H54 (cell line): ENCODE measurements at regions not wholly inside any gene's neighbourhood (a gene's known extent, or its start where the extent isn't known, plus 50 kb on each side); places are given as distances from the start of the nearest gene placed in this dataset.
A peak's percentile ranks its signal among the peaks of the same experiment; 100 is the strongest.
"Not testable (repeated sequence)": the region's sequence is repeated elsewhere in the genome, so short reads cannot be mapped to it uniquely, and the experiment has no call there.

Source experiments
- DNase-seq: peaks from one replicate; pipeline ENCODE4 v3.0.0; 2011; ENCODE audit warnings: low spot score, mixed read lengths; ENCODE audit not compliant: insufficient read length
- FAIRE-seq: peaks from 3 replicates; lab custom pipeline; 2011; peaks lifted over from hg19 to GRCh38; lab: Jason Lieb, UNC
- POLR2A ChIP-seq: IDR thresholded peaks from 2 replicates; pipeline ENCODE4 v1.6.1; 2011; ENCODE audit warnings: low read depth, mild to moderate bottlenecking, low read length

DNA sequence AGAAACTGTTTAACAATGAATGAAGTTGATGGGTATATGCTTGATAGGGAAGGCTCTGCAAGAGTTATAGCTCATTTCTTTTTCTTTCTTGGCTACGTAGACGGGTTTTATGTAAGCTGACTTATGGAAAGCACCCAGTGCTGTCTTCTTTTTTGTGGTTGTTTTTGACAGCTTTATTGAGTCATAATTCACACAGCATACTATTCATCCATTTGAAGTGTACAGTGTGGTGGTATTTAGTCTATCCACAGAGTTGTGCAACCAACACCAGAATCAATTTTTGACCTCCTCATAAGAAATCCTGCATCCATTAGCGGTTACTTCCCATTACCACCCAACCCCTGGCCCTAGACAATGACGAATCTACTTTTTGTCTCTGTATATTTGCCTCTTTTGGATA lies 240.6 kb upstream of the KIAA1217 start:
- FAIRE-seq (no peak), DNase-seq (no peak)
- no peak for TF ChIP-seq POLR2A

GRCh38 chr10:23974746-23975272 lies 234.1 kb upstream of the KIAA1217 start:
- no peak for FAIRE-seq
- no peak for TF ChIP-seq POLR2A
- no peak for DNase-seq

GRCh38 chr10:23975431-23975830 lies 233.5 kb upstream of the KIAA1217 start:
- TF ChIP-seq POLR2A, result no peak
- no peak for FAIRE-seq

GRCh38 chr10:23976275-23976674 lies 232.7 kb upstream of the KIAA1217 start:
- DNase-seq (no peak), FAIRE-seq (no peak)
- no peak for TF ChIP-seq POLR2A

More at GRCh38 chr10:23975431-23975830, 233.5 kb upstream of the KIAA1217 start:
- no peak for DNase-seq

DNA sequence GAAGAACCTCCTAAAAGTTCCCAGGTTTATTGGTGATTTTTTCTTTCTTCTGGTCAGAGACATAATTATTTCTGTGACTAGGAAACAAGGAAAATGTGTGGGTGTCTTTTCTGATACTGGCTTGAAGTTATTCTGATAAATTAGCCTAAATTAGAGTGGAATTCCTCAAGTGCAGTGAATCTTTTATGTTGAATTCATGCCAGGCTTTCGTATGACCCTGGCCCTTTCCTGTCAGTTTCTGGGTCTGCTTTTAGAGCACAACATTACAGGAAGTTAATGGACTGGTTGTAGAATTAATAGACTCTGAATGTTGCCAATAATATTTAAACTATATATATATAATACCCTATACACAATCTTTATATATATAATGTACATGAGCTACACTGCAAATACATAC lies 230.6 kb upstream of the KIAA1217 start:
- no peak for TF ChIP-seq POLR2A
- no peak for DNase-seq
- FAIRE-seq, result no peak

DNA sequence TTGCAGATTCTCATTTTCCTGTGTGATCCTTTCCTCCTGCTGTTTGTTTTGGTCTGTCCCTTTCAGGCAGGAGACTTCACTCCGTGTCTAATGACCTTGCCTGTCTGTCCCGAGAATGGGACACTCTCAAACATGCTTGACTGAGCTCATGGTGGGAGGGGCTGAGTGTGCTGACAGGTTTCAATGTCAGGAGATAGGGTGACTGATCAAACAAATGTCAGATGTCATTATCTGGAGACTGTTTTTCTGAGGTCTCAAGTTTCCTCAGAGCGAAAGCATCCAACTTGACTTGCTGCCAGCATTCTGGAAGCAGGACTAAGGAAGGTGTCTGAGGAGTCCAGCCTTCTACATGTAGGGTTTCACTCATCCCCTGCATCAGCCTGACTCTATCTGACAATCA lies 228.8 kb upstream of the KIAA1217 start:
- no peak for TF ChIP-seq POLR2A
- FAIRE-seq (no peak), DNase-seq (no peak)

DNA sequence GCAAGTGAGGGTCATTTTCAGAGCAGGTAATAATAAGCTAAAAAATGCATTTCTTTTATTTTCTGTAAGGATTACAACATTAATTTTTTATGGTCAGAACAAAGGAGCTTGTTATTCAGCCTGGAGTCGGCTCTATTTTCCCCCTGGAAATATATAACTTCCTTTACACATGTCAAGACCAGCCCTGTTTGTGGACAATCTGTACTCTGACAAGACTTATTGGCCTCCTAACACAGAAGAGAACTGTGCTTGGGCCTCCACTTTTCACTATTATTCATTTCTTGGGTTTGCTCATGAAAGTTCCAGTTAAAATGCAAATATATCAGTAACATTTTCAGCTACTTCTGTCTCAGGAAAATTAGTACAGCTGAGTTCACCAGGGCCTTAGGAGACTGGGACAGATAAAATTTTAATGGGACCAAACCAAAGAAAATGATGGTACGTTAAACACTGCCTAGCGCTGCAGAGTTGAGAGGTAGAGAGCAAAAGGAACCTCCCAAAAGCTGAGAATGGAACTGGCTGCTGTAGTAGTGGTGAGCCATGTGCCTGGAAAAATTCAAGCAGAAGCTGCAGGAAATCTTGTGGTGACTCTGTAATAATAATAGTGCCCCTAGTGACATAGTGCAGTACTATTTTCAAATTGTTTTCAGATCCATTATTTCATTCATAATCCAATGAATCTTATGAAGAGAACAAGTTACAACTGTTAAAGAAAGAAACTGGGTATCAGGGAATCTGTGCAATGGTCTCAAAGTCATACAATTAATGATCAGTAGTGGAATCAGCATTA lies 227.2 kb upstream of the KIAA1217 start:
- no peak for TF ChIP-seq POLR2A
- DNase-seq (no peak), FAIRE-seq (no peak)

DNA sequence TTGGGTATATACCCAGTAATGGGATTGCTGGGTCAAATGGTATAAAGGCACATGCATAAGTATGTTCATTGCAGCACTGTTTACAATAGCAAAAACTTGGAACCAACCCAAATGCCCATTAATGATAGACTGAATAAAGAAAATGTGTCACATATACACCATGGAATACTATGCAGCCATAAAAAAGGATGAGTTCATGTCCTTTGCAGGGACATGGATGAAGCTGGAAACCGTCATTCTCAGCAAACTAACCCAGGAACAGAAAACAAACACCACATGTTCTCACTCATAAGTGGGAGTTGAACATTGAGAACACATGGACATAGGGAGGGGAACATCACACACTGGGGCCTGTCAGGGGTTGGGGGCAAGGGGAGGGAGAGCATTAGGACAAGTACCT lies 224.5 kb upstream of the KIAA1217 start:
- FAIRE-seq, DNase-seq: not testable (repeated sequence)

GRCh38 chr10:23988006-23988405 lies 220.9 kb upstream of the KIAA1217 start:
- DNase-seq (no peak), FAIRE-seq (no peak)
- no peak for TF ChIP-seq POLR2A

DNA sequence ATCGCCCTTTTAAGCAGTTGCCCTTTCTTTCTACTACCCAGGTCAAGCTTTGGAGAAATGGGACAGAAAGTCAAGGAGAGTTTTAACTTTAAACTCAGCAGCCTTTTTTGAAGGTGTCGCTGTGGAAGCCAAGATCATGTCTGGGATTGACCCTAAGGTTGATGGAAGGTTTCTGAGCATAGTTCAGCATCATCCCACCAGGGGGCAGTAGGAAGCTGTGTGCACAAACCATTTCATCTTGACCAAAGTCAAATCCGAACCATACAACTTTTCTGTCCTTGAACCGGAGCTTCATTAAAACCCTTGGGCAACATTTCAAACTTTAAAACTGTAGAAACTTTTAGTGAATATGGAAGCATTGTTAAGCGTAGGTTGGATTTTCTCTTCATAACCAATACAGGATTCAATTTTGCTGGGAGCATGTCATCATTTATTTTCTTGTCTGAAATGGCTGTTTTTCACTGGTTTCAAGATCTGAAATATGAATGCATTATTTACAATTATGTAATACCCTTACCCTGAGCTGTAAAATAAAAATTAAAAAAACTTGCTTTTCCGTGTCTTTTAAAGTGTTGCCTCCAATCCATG lies 214.4 kb upstream of the KIAA1217 start:
- FAIRE-seq, result peak; percentile 66
- TF ChIP-seq POLR2A, result no peak
- DNase-seq, result peak; percentile 10

DNA sequence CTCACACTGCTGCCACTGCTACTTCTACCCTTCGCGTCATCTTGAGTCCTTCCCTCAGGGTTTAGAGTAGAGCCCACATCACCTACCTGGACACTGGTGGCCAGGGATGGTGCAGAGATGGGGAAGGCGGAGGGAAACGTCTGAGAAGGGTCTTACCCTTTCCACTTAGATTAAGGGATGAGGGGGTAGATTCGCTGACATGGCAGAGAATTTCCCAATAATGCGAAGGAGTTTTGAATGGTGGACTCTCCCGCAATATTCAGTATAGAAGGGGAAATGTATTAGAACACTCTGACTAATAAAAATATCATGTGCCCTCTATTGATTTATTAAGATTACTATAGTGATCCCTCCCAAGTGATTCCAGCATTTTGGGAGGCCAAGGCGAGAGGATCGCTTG lies 209.5 kb upstream of the KIAA1217 start:
- no peak for FAIRE-seq
- DNase-seq, result no peak
- no peak for TF ChIP-seq POLR2A

DNA sequence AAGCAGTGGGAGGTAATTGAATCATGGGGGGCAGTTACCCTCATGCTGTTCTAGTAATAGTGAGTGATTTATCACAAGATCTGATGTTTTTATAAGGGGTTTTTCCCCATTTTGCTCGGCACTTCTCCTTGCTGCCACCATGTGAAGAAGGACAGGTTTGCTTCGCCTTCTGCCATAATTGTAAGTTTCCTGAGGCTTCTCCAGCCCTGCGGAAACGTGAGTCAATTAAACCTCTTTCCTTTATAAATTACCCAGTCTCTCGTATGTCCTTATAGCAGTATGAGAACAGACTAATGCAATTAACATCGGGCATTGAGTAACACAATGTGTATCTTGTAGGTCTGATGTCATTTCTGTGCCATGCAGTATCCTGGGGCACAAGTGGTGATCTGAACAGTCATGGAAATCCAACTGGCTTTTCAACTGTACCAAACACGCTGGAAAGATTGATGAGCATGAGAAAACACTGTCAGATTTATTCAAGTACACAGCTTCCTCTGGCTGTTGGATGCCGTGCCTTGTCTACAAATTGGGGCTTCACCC lies 208.6 kb upstream of the KIAA1217 start:
- TF ChIP-seq POLR2A, result no peak
- FAIRE-seq (no peak), DNase-seq (no peak)

DNA sequence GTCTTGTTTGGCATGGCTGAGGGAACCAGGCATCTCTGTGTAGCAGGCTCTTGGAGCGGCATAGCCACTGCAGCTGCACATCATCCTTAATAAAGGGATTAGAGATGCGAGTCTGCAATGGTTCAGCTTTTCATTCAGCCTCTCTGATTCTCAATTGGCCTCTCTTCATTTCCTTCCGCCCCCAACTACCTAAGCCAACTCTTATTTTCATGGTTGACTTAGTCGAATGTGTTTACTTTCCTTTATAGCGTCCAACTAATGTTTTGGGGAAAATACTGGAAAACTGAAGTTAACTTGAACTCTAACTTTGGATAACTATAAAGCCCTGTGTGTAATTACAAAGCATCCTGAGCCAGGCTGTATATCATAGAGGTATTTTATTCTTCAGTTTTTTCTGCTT lies 202.2 kb upstream of the KIAA1217 start:
- no peak for TF ChIP-seq POLR2A
- no peak for FAIRE-seq
- DNase-seq, result no peak

- FAIRE-seq (no peak), DNase-seq (no peak)
- no peak for TF ChIP-seq POLR2A
These were observed 201.6 kb upstream of the KIAA1217 start for GRCh38 chr10:24007359-24007758.
